Suprapubic skin (tissue), 3 donors: ENCODE measurements at regions not wholly inside any gene's neighbourhood (a gene's known extent, or its start where the extent isn't known, plus 50 kb on each side); places are given as distances from the start of the nearest gene placed in this dataset.

Experiments used
- EP300 ChIP-seq: sonication (generic); formaldehyde crosslinking; IDR thresholded peaks from one replicate; pipeline ENCODE4 v1.6.1; 2017; ENCODE audit warnings: antibody characterized with exemption
- POLR2A ChIP-seq, 2 donors: fragments of 450-650 bp; IDR thresholded peaks; one replicate each; pipeline ENCODE4 v1.6.1; 2017; ENCODE audit warnings: antibody characterized with exemption in 2 of 2, mild to moderate bottlenecking in 2 of 2, moderate library complexity in 2 of 2
- TF ChIP-seq, protein P1 (sequence below), 2 donors: fragments of 200-600 bp in 1 of 2; fragments of 450-650 bp in 1 of 2; sonication (generic) in 1 of 2; IDR thresholded peaks; one replicate each; pipeline ENCODE4 v1.5.1; 2016 to 2019; ENCODE audit warnings: antibody characterized with exemption in 2 of 2, mild to moderate bottlenecking in 1 of 2, moderate library complexity in 1 of 2

GRCh38 chr6:105452924-105453756 is 50.3 kb upstream of the PREP start:
- TF ChIP-seq POLR2A (IDR thresholded peaks at IDR 0.05) (no peak), EP300 (no peak)
- TF ChIP-seq, protein P1, sequence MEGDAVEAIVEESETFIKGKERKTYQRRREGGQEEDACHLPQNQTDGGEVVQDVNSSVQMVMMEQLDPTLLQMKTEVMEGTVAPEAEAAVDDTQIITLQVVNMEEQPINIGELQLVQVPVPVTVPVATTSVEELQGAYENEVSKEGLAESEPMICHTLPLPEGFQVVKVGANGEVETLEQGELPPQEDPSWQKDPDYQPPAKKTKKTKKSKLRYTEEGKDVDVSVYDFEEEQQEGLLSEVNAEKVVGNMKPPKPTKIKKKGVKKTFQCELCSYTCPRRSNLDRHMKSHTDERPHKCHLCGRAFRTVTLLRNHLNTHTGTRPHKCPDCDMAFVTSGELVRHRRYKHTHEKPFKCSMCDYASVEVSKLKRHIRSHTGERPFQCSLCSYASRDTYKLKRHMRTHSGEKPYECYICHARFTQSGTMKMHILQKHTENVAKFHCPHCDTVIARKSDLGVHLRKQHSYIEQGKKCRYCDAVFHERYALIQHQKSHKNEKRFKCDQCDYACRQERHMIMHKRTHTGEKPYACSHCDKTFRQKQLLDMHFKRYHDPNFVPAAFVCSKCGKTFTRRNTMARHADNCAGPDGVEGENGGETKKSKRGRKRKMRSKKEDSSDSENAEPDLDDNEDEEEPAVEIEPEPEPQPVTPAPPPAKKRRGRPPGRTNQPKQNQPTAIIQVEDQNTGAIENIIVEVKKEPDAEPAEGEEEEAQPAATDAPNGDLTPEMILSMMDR (IDR thresholded peaks at IDR 0.05) = no peak
